Keratinocyte (primary cell): ENCODE measurements at regions not wholly inside any gene's neighbourhood (a gene's known extent, or its start where the extent isn't known, plus 50 kb on each side); places are given as distances from the start of the nearest gene placed in this dataset.

Experiments
- EZH2 ChIP-seq: IDR thresholded peaks from one replicate; pipeline ENCODE4 v1.6.1; 2012; ENCODE audit warnings: inconsistent platforms, mild to moderate bottlenecking, low read length, moderate library complexity
- TF ChIP-seq, protein P1 (sequence below), 3 experiments: IDR thresholded peaks in 1 of 3; conservative IDR thresholded peaks in 1 of 3; optimal IDR thresholded peaks in 1 of 3; 2 replicates in 2 of 3; 3 replicates in 1 of 3; pipeline versions ENCODE3 to v1.5.1; 2011; ENCODE audit warnings: low read length in 3 of 3, mild to moderate bottlenecking in 3 of 3, moderate library complexity in 2 of 3, control low read depth in 1 of 3, inconsistent platforms in 1 of 3; ENCODE audit not compliant: insufficient read depth in 2 of 3; ENCODE audit errors: extremely low read depth in 1 of 3

- TF ChIP-seq EZH2: no peak
- TF ChIP-seq, protein P1, sequence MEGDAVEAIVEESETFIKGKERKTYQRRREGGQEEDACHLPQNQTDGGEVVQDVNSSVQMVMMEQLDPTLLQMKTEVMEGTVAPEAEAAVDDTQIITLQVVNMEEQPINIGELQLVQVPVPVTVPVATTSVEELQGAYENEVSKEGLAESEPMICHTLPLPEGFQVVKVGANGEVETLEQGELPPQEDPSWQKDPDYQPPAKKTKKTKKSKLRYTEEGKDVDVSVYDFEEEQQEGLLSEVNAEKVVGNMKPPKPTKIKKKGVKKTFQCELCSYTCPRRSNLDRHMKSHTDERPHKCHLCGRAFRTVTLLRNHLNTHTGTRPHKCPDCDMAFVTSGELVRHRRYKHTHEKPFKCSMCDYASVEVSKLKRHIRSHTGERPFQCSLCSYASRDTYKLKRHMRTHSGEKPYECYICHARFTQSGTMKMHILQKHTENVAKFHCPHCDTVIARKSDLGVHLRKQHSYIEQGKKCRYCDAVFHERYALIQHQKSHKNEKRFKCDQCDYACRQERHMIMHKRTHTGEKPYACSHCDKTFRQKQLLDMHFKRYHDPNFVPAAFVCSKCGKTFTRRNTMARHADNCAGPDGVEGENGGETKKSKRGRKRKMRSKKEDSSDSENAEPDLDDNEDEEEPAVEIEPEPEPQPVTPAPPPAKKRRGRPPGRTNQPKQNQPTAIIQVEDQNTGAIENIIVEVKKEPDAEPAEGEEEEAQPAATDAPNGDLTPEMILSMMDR (optimal IDR thresholded peaks at IDR 0.05 in 1 of 3, IDR thresholded peaks at IDR 0.05 in 1 of 3, conservative IDR thresholded peaks at IDR 0.05 in 1 of 3; ENCODE audit: extremely low read depth in 1 of 3, insufficient read depth in 2 of 3, low read length in 3 of 3): no peak
These were observed 433.7 kb downstream of the SHQ1 start for GRCh38 chr3:72414481-72415016.
